ENCODE measurements at regions not wholly inside any gene's neighbourhood (a gene's known extent, or its start where the extent isn't known, plus 50 kb on each side); places are given as distances from the start of the nearest gene placed in this dataset.

- no peak overlapping the region for H3K4me3 ChIP-seq (ENCODE audit: low read depth, low read length)
- TF ChIP-seq CTCF (IDR thresholded peaks at IDR 0.05; ENCODE audit: low read depth, low read length, missing control alignments) = no peak
- DNase-seq (ENCODE audit: low read depth) = no peak
These were observed 299.6 kb upstream of the ZNF521 start for GRCh38 chr18:25651553-25651952.

DNA sequence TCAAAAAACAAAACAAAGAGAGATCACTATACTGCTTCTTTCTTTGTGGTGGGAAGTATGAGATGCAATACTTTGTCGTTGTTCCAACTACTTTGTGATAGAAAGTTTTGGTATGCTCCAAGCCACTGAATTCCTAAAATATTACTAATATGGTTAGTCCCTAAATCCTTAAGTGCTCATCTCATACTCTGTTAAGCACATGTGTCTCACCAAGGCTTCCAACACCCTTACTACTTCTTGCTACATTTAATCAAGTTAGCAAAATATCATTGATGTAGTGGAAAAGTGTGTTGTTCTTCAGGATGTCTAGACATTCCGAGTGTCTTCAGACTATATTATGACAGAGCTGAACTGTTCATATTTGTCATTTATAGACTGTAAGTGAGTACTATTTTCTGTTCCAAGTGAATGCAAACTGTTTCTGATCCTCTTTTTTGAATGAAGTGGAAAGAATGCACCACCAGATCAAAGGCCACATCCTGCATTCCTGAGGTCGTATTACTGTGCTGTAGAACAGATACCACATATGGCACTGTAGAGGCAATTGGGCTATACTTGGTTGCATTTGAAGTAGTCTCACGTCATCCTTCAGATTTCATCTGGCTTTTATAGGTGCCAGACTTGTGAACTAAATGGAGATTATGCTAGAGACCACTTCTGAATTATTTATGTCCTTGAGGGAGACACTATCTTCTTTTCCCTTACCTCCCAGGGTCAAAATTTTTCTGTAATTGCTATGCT, 298.4 kb upstream of the ZNF521 start:
- no peak overlapping the region for H3K4me3 ChIP-seq (ENCODE audit: low read depth, low read length)
- peak; percentile 4 for DNase-seq (ENCODE audit: low read depth)
- TF ChIP-seq CTCF (IDR thresholded peaks at IDR 0.05; ENCODE audit: low read depth, low read length, missing control alignments) = no peak

DNA sequence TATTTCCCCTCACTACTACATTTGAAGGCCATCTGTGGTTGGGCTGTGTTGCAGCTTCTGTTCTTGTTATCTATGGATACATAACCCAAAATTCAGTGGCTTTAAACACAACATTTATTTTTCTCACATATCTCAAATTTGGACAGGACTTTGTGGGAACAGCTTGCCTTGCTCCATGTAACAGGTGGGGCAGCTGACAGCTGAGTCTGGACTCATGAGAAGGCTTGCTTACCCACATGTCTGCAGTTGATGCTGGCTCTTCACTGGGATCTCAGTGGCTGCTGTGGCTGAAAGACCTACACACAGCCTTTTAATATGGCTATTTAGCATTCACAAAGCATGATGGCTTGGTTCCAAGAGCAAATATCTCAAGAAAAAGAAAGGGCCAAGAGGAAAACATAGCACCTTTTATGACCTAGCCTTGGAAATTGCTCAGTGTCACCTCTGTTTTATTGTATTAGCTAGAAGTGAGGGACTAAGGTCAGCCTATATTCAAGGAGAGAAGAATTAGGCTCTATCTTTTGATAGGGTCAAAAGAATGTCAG, 296.8 kb upstream of the ZNF521 start:
- no peak for TF ChIP-seq CTCF (IDR thresholded peaks at IDR 0.05; ENCODE audit: low read depth, low read length, missing control alignments)
- no peak overlapping the region for H3K4me3 ChIP-seq (ENCODE audit: low read depth, low read length)
- no peak for DNase-seq (ENCODE audit: low read depth)

GRCh38 chr18:25647404-25647803, 295.4 kb upstream of the ZNF521 start:
- no peak for DNase-seq (ENCODE audit: low read depth)
- no peak for TF ChIP-seq CTCF (IDR thresholded peaks at IDR 0.05; ENCODE audit: low read depth, low read length, missing control alignments)
- no peak overlapping the region for H3K4me3 ChIP-seq (ENCODE audit: low read depth, low read length)

DNA sequence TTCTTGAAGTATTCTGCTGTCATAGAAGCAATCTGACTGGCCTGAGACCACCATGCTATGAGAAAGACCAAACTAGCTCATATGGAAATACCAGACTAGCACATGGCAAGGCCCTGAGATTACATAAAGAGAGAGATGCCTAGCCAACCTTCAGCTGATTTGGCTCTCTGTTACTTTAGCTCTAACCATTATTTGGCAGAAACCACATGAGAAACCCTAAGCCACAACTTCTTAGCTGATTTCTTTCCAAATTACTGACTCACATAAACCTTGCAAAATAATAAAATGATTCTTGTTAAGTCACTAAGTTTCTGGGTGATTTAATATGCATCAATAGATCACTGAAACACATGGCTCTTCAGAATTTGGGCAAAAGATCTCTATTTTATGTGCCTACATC, 295.0 kb upstream of the ZNF521 start:
- H3K4me3 ChIP-seq (ENCODE audit: low read depth, low read length) = no peak overlapping the region
- no peak for DNase-seq (ENCODE audit: low read depth)
- TF ChIP-seq CTCF (IDR thresholded peaks at IDR 0.05; ENCODE audit: low read depth, low read length, missing control alignments) = no peak

DNA sequence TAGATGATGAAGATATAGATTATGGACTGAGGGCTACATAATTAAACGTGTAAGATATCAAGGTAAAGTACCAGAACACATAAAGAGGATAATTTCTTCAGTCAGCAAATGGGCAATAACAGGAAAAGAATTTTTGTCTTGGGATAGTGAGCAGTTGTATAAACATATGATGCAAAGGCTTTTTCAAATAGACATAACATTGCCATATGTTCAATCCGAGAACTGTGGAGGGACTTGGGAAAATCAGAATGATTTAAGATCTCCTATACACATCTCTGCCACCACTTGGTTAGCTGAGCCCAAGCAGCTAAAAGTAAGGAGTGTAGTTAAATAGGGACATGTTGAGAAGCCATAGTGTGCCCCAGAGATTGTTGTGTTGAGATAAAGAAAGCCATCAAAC, 287.6 kb upstream of the ZNF521 start:
- no peak for DNase-seq (ENCODE audit: low read depth)
- no peak for TF ChIP-seq CTCF (IDR thresholded peaks at IDR 0.05; ENCODE audit: low read depth, low read length, missing control alignments)
- H3K4me3 ChIP-seq (ENCODE audit: low read depth, low read length) = no peak overlapping the region

DNA sequence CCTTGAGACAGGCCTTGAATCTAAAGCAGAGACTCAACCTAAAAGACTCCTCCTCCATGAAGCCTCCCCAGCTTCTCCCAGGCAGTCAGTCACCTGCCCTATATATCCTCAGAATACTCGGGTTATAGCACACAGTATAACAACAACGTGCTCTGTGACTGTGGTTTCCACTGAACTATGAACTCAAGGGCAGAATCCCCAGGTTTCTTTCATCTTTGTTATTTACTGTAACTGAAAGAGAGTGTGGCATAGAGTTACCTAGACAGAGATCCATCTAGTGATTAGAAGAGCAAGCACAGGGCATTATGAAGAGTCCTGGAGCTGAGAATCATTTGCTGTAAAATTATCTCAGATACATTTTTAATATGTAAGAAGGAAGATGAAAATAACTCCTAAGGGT, 281.6 kb upstream of the ZNF521 start:
- no peak overlapping the region for H3K4me3 ChIP-seq (ENCODE audit: low read depth, low read length)
- no peak for DNase-seq (ENCODE audit: low read depth)
- TF ChIP-seq CTCF (IDR thresholded peaks at IDR 0.05; ENCODE audit: low read depth, low read length, missing control alignments) = no peak

Data from GM12864 (cell line).